ENCODE measurements at regions not wholly inside any gene's neighbourhood (a gene's known extent, or its start where the extent isn't known, plus 50 kb on each side); places are given as distances from the start of the nearest gene placed in this dataset.

DNA sequence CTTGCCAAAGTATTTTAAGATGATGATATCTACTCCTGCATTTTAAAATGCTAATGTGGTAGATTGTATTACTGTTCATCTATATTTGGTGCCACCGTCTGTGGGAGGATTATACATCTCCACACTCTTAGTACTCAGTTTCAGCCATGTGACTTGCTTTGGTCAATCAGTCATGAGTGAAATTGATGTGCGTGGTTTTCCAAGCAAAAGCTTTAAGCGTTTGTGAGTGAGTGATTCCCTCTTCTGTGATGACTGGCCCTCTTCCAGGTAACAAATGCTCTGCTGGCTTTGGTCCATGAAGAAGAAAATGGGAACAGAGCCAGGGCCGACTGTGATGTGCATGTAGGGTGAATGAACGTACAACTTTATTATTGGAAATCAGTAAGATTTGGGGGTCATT is 330.4 kb downstream of the LPIN1 start:
- TF ChIP-seq POLR2A (IDR thresholded peaks at IDR 0.05) (no peak), CTCF (IDR thresholded peaks at IDR 0.05) (no peak)
